GM12892 (cell line): ENCODE measurements at regions not wholly inside any gene's neighbourhood (a gene's known extent, or its start where the extent isn't known, plus 50 kb on each side); places are given as distances from the start of the nearest gene placed in this dataset.

ENCODE experiments used
- DNase-seq: peaks from one replicate; pipeline ENCODE4 v3.0.0; 2011; ENCODE audit not compliant: insufficient read length
- FAIRE-seq: peaks from 2 replicates; lab custom pipeline; 2011; peaks lifted over from hg19 to GRCh38; lab: Jason Lieb, UNC
- POLR2A ChIP-seq: IDR thresholded peaks from 2 replicates; pipeline ENCODE4 v1.6.1; 2011; ENCODE audit warnings: low read depth, low read length, control low read depth
- POLR2AphosphoS5 ChIP-seq: IDR thresholded peaks from 2 replicates; pipeline ENCODE4 v1.6.1; 2011; ENCODE audit warnings: low read depth, low read length, control low read depth
- TAF1 ChIP-seq: IDR thresholded peaks from 2 replicates; pipeline ENCODE4 v1.6.1; 2011; ENCODE audit warnings: low read depth, mild to moderate bottlenecking, control low read depth, low read length, borderline replicate concordance

- TF ChIP-seq POLR2A, result no peak
- no peak for TF ChIP-seq POLR2AphosphoS5
- TF ChIP-seq TAF1, result no peak
- FAIRE-seq, result no peak
- DNase-seq, result no peak
Measured at GRCh38 chr12:105945880-105946279, 192.9 kb downstream of the NUAK1 start.

DNA sequence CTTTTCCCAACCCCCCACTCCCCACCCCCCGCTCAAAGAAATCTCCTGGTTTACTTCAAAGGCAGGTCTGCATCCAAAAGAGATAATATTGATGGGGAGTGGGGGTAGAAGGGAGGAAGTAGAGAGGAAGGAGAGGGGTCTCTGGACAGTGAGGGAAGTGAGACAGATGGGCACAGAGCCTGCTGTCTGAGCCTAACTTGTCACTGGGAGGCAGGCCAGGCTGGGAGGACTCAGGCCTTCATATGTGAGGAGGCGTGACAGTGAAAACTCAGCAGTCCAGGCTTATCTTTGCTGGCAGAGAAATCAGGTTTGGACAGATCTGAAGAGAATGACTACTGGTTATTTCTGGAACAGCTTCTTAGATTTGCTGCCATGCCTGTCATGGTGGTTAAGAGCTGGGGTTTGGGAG lies 192.3 kb downstream of the NUAK1 start:
- TF ChIP-seq POLR2AphosphoS5, result no peak
- TF ChIP-seq POLR2A, result no peak
- no peak for TF ChIP-seq TAF1
- FAIRE-seq, result no peak
- DNase-seq, result no peak

- DNase-seq (no peak), FAIRE-seq (no peak)
- TF ChIP-seq POLR2A (no peak), POLR2AphosphoS5 (no peak), TAF1 (no peak)
Measured at GRCh38 chr12:105947906-105948305, 190.8 kb downstream of the NUAK1 start.

- FAIRE-seq (no peak), DNase-seq (no peak)
- TF ChIP-seq TAF1 (no peak), POLR2A (no peak), POLR2AphosphoS5 (no peak)
Measured at GRCh38 chr12:105948331-105948730, 190.4 kb downstream of the NUAK1 start.

GRCh38 chr12:105949391-105949790 lies 189.4 kb downstream of the NUAK1 start:
- FAIRE-seq (no peak), DNase-seq (no peak)
- TF ChIP-seq POLR2A (no peak), TAF1 (no peak), POLR2AphosphoS5 (no peak)

- TF ChIP-seq TAF1, result no peak
- TF ChIP-seq POLR2A, result no peak
- TF ChIP-seq POLR2AphosphoS5, result no peak
- FAIRE-seq (no peak), DNase-seq (no peak)
Measured at GRCh38 chr12:105951732-105952131, 187.0 kb downstream of the NUAK1 start.

DNA sequence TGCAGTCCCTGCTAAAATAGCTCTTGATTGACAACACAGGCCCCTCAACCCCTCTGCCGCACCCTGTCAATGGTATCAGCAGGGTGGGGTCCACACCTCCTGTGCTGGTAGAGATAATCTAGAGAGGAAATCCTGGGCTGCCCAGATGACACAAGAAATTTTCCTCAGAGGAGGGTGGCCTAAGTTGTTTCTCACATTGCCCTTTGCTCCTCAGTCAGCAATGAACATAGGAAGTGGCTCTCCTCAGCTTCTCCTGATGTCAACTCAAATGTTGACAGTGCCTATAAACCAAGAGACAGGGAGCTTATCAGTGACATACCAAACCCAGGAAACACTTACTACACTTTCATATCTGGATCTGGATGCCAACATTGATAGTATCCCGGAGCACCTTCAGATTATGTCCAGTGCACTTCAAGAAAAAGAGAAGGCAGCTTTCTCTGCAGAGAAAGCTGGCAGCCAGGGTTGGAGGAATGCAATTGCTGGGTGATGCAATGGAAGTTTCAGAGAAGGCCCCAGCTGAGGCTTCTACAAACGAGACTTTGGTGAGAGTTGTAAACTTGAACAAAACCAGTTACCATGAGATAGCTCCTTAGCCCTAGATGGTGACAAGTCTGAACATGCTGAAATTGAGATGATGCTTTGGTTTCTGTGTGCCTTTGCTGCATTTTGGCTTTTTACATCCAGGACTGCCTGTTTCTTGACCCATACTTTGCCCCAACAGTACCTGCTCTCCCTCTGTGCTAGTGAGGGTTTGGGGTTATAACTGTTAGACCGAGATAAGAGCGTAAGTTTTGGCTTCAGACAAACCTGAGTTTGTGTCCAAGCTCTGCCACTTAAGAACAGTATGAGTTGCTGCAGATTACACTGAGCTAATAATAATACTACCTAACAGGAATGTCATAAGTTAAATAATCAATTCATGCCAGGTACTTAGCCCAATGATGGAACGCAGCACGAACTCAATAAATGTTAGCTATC lies 183.5 kb downstream of the NUAK1 start:
- TF ChIP-seq POLR2AphosphoS5 (no peak), POLR2A (no peak)
- DNase-seq, result no peak
- no peak for FAIRE-seq

DNA sequence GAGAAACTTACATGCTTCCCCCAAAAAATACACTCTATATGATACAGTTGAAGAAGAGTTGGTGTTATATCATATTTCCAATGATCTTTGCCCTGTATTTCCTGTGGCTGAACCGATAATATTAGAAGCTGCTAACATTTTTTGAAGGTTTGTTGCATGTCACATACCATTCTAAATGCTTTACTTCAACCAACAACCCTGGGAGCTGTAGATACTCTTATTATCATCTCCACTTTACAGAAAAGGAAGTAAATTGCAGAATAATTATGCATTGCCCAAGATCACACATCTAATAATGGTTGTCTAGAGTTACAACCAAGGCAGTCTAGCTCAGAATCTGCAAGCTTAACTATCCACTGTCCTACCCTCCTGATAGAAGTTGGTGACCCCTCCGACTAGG lies 182.8 kb downstream of the NUAK1 start:
- TF ChIP-seq POLR2AphosphoS5 (no peak), POLR2A (no peak), TAF1 (no peak)
- FAIRE-seq (no peak), DNase-seq (no peak)

DNA sequence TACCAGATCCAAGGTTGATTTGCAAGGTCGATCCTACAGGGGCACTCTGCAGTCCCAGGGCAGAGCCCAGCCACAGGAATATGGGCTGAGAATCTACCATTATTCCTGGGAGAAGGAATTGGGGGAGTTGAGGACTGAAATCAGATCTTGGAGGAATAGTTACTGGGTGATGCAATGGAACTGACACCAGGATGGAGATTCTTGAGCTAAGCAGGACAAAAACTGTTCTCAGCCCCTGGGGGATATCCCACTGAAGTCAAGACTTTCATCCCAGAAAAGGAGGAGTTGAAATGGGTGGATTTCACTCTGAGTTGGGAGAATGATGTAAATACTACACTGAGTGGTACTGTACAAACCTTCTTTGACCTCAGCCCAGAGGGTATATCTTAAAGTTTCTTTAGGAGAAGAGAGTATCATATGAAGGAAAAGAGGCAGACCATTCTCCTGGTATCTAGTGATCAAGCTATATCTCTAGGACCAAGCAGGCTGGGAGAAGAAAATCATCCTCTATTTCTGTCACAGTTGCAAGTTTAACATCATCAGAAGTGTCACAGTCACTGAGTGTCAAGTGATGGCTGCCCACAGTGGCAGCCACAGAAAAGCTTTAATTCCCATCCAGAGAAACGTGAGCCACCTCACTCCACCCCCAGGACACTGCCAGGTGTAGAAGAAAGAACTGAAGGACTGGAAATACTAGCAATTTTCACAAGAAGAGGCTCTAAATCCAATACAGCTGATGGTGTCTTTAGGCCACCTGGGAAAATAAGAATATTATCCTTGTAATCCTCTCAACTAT lies 181.9 kb downstream of the NUAK1 start:
- no peak for TF ChIP-seq TAF1
- no peak for TF ChIP-seq POLR2A
- TF ChIP-seq POLR2AphosphoS5, result no peak
- DNase-seq (no peak), FAIRE-seq (no peak)

GRCh38 chr12:105960319-105961083 lies 178.3 kb downstream of the NUAK1 start:
- DNase-seq, result no peak
- FAIRE-seq, result no peak
- TF ChIP-seq TAF1 (no peak), POLR2A (no peak), POLR2AphosphoS5 (no peak)

GRCh38 chr12:105961821-105962671 lies 176.7 kb downstream of the NUAK1 start:
- no peak for TF ChIP-seq POLR2A
- TF ChIP-seq TAF1, result no peak
- no peak for TF ChIP-seq POLR2AphosphoS5
- no peak for FAIRE-seq
- no peak for DNase-seq
